CD8-positive, alpha-beta memory T cell (primary cell): ENCODE measurements at regions not wholly inside any gene's neighbourhood (a gene's known extent, or its start where the extent isn't known, plus 50 kb on each side); places are given as distances from the start of the nearest gene placed in this dataset.

Source experiments
- CTCF ChIA-PET: fragments of 350-600 bp; sonication (Branson Sonifier 250); formaldehyde crosslinking; loops from one replicate; lab custom pipeline; 2021; ENCODE audit warnings: antibody characterized with exemption; lab: Charles Lee
- POLR2A ChIA-PET: fragments of 350-600 bp; sonication (Branson Sonifier 250); formaldehyde crosslinking; loops from one replicate; lab custom pipeline; 2021; ENCODE audit warnings: antibody characterized with exemption; lab: Charles Lee
- DNase-seq, 5 donors: peaks; one replicate each; pipeline versions ENCODE4 v3.0.0 to v3.0.0-alpha.2; 2020 to 2022; ENCODE audit warnings: mixed read lengths in 1 of 5
- H3K27ac ChIP-seq: one replicate; pipeline ENCODE4 v1.7.0; 2013; ENCODE audit warnings: low read depth, mild to moderate bottlenecking, low read length, moderate library complexity
- H3K27me3 ChIP-seq: 2 replicates; pipeline ENCODE4 v1.7.0; 2013; ENCODE audit warnings: low read length, mild to moderate bottlenecking; ENCODE audit not compliant: insufficient read depth, poor library complexity, severe bottlenecking
- H3K36me3 ChIP-seq: 2 replicates; pipeline ENCODE4 v1.7.0; 2013; ENCODE audit warnings: mild to moderate bottlenecking, low read length, moderate library complexity; ENCODE audit not compliant: insufficient read depth
- H3K4me1 ChIP-seq: 2 replicates; pipeline ENCODE4 v1.7.0; 2013; ENCODE audit warnings: mild to moderate bottlenecking, low read length, moderate library complexity; ENCODE audit not compliant: insufficient read depth
- H3K4me3 ChIP-seq: 2 replicates; pipeline ENCODE4 v1.7.0; 2013; ENCODE audit warnings: mild to moderate bottlenecking, low read length
- H3K9me3 ChIP-seq: 2 replicates; pipeline ENCODE4 v1.7.0; 2013; ENCODE audit warnings: mild to moderate bottlenecking, low read length
- H3K27ac Mint-ChIP-seq, 8 donors: one replicate each; pipeline ENCODE4 v1.8.0; 2020 to 2021; ENCODE audit warnings: mixed read lengths in 8 of 8, mild to moderate bottlenecking in 6 of 8, inconsistent platforms in 3 of 8, moderate library complexity in 3 of 8
- H3K27me3 Mint-ChIP-seq, 2 donors: one replicate each; pipeline ENCODE4 v1.8.0; 2020 to 2021; ENCODE audit warnings: mixed read lengths in 2 of 2, mild to moderate bottlenecking in 1 of 2, moderate library complexity in 1 of 2
- H3K36me3 Mint-ChIP-seq, 3 donors: one replicate each; pipeline ENCODE4 v1.8.0; 2020 to 2021; ENCODE audit warnings: mixed read lengths in 3 of 3, inconsistent platforms in 1 of 3, mild to moderate bottlenecking in 1 of 3
- H3K4me1 Mint-ChIP-seq, 3 donors: one replicate each; pipeline ENCODE4 v1.8.0; 2020 to 2021; ENCODE audit warnings: mixed read lengths in 3 of 3, inconsistent platforms in 1 of 3, mild to moderate bottlenecking in 1 of 3
- H3K4me3 Mint-ChIP-seq, 7 donors: one replicate each; pipeline ENCODE4 v1.8.0; 2020 to 2021; ENCODE audit warnings: mixed read lengths in 7 of 7, mild to moderate bottlenecking in 6 of 7, moderate library complexity in 4 of 7, inconsistent platforms in 2 of 7
- H3K9me3 Mint-ChIP-seq, 5 donors: one replicate each; pipeline ENCODE4 v1.8.0; 2020 to 2022; ENCODE audit warnings: mixed read lengths in 5 of 5, mild to moderate bottlenecking in 3 of 5, moderate library complexity in 2 of 5, inconsistent platforms in 1 of 5

DNA sequence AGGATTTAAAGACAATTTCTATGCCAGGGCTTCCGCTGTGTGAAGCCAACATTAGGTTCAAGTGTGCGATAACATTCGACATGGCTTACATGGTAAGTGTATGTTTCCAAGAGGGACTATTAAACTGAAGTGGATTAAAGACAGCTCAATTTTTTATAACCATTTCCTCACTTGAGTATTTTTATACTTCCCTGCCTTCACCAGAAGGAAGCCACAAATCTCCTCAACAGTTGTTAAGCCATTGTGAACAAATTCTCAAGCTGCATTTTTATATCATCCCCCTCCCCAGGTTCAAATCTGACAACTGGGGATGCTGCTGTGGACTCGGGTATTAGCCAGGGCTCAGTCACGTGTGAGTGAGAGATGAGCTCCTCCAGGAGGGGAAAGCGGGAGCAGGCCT is 116.3 kb downstream of the RHOU start:
- CTCF ChIA-PET = no interaction called here
- H3K4me1 ChIP-seq = no peaks in the 10 kb centered on the region
- no peak overlapping the region for H3K4me3 ChIP-seq
- Mint-ChIP-seq H3K9me3 (peaks cover 0 to 4% (median 2%) of the 10 kb centered on the region in 5 donors), H3K27ac (no peak overlapping the region), H3K4me1 (no peaks in the 10 kb centered on the region), H3K27me3 (peaks cover 0 to 3% of the 10 kb centered on the region in 2 donors), H3K36me3 (peaks cover 0 to 3% (median 0%) of the 10 kb centered on the region in 3 donors), H3K4me3 (no peak overlapping the region)
- no peaks in the 10 kb centered on the region for H3K9me3 ChIP-seq
- POLR2A ChIA-PET = no interaction called here
- no peaks in the 10 kb centered on the region for H3K36me3 ChIP-seq
- H3K27me3 ChIP-seq = no peaks in the 10 kb centered on the region
- DNase-seq = no peak
- H3K27ac ChIP-seq = no peak overlapping the region

DNA sequence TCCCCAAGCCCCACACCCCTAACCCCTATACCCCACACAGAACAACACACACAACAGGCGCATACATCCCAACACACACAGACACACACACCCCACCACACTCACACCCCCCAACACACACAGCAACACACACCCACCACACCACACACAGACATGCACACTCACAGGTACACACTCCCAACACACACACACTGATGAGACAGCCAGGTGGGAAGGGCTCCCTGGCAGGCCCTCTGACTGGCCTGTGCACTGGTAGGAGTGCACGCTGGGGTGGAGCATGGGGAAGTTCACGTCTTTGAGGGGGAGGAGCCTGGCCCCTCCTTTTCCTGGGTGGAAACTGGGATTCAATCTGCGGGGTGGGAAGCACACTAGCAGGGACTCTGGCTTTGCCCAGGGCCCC is 116.7 kb downstream of the RHOU start:
- CTCF ChIA-PET = no interaction called here
- POLR2A ChIA-PET = interaction anchor here (0.7 kb wide), 1 partner anchor 9 kb away, joined by 4 read pairs; no protein-coding TSS in a partner anchor
- Mint-ChIP-seq H3K36me3 (peaks cover 0 to 3% (median 0%) of the 10 kb centered on the region in 3 donors), H3K4me1 (no peaks in the 10 kb centered on the region), H3K9me3 (peaks cover 0 to 4% (median 2%) of the 10 kb centered on the region in 5 donors), H3K27me3 (peaks cover 0 to 3% of the 10 kb centered on the region in 2 donors), H3K27ac (no peak overlapping the region), H3K4me3 (no peak overlapping the region)
- no peak for DNase-seq
- Histone ChIP-seq H3K36me3 (no peaks in the 10 kb centered on the region), H3K9me3 (no peaks in the 10 kb centered on the region), H3K4me3 (no peak overlapping the region), H3K4me1 (no peaks in the 10 kb centered on the region), H3K27me3 (no peaks in the 10 kb centered on the region), H3K27ac (no peak overlapping the region)

DNA sequence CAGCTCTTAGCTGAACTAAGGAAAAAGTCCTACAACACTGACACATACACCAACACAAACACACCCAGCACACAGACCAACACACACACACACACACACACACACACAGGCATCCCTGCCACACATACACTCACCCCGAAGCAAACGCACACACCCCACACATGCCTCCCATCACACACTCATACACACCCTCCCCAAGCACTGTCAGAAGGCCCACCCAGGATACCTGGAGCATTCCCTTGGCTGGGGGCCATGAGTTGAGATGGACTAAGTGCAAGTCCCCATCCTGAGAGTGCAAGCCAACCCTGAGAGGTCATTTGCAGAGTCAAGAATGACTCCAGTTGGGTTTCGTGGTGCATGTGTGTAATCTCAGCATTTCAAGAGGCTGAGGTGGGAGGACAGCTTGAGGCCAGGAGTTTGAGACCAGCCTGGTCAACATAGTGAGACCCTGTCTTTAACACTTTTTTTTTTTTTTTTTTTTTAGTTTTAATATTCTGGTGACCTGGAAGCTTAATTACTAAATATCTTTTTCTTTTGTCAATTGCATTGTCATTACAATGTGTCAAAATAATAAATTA is 117.3 kb downstream of the RHOU start:
- Histone ChIP-seq H3K36me3 (no peaks in the 10 kb centered on the region), H3K27ac (no peak overlapping the region), H3K4me3 (no peak overlapping the region), H3K27me3 (no peaks in the 10 kb centered on the region), H3K4me1 (no peaks in the 10 kb centered on the region), H3K9me3 (no peaks in the 10 kb centered on the region)
- ChIA-PET POLR2A (interaction anchor here (0.7 kb wide), 1 partner anchor 9 kb away, joined by 4 read pairs; no protein-coding TSS in a partner anchor), CTCF (no interaction called here)
- Mint-ChIP-seq H3K36me3 (peaks cover 0 to 3% (median 0%) of the 10 kb centered on the region in 3 donors), H3K4me3 (no peak overlapping the region), H3K9me3 (peaks cover 0 to 4% (median 2%) of the 10 kb centered on the region in 5 donors), H3K27ac (no peak overlapping the region), H3K27me3 (peaks cover 0 to 3% of the 10 kb centered on the region in 2 donors), H3K4me1 (no peaks in the 10 kb centered on the region)
- no peak for DNase-seq

DNA sequence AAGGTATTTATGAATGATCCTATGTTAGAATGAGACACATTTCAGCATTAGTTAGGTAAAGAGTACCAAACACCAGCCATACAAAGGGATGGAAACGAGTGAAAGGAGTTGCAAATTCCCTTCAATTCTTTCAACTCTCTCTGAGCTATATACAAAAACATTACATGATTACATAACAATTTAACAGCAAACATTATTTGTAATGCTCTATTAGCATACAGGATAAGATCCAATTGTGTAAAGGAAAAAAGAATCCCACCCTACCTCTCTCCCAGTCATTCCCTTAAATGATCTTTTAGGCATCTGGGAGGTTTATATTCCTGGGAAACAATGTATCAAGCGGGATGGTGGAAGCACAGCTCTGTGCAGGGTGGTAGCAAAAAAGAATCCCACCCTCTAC is 117.9 kb downstream of the RHOU start:
- no peak for DNase-seq
- no peaks in the 10 kb centered on the region for H3K4me1 Mint-ChIP-seq
- H3K27me3 Mint-ChIP-seq = peaks cover 0 to 2% of the 10 kb centered on the region in 2 donors
- Histone ChIP-seq H3K4me3 (no peak overlapping the region), H3K4me1 (no peaks in the 10 kb centered on the region), H3K36me3 (no peaks in the 10 kb centered on the region), H3K27ac (no peak overlapping the region), H3K9me3 (no peaks in the 10 kb centered on the region), H3K27me3 (no peaks in the 10 kb centered on the region)
- POLR2A ChIA-PET = no interaction called here
- H3K36me3 Mint-ChIP-seq = peaks cover 0 to 3% (median 0%) of the 10 kb centered on the region in 3 donors
- H3K4me3 Mint-ChIP-seq = no peak overlapping the region
- peaks cover 0 to 4% (median 2%) of the 10 kb centered on the region in 5 donors for H3K9me3 Mint-ChIP-seq
- no peak overlapping the region for H3K27ac Mint-ChIP-seq
- CTCF ChIA-PET = no interaction called here

DNA sequence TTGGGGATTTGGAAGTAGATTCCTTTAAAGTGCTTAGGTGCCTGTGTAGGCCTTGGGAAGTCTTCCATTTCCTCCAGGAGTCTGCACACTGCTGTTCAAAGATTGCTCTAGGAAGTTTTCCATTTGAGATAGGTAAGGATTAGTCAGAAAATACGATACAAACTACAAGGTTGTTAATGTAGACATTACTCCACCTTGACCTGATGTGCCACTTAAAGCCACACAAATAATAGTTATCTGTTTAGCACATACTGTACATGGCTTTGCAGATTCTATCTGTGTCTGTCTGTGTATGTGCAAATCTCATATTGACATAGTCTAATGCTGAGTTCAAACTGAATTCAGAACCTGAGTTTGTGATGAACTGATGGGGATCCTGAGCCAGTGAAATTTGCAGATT is 118.4 kb downstream of the RHOU start:
- ChIA-PET POLR2A (no interaction called here), CTCF (no interaction called here)
- Mint-ChIP-seq H3K4me1 (no peaks in the 10 kb centered on the region), H3K9me3 (peaks cover 0 to 4% (median 2%) of the 10 kb centered on the region in 5 donors), H3K4me3 (no peak overlapping the region), H3K36me3 (peaks cover 0 to 3% (median 0%) of the 10 kb centered on the region in 3 donors), H3K27ac (no peak overlapping the region), H3K27me3 (peaks cover 0 to 1% of the 10 kb centered on the region in 2 donors)
- H3K9me3 ChIP-seq = no peaks in the 10 kb centered on the region
- no peak overlapping the region for H3K4me3 ChIP-seq
- H3K4me1 ChIP-seq = no peaks in the 10 kb centered on the region
- no peaks in the 10 kb centered on the region for H3K27me3 ChIP-seq
- no peaks in the 10 kb centered on the region for H3K36me3 ChIP-seq
- no peak for DNase-seq
- H3K27ac ChIP-seq = no peak overlapping the region

DNA sequence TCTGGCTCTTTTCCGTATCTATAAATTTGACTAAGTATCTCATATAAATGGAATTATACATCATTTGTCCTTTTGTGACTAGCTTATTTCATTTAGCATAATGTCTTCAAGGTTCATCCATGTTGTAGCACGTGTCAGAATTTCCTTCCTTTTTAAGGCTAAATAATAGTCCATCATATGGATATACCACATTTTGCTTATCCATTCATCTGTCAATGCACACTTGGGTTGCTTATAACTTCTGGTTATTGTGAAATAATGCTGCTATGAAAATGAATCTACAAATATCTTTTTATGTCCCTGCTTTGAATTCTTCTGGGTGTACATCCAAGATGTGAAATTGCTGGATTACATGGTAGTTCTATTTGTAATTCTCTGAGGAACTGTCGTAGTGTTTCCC is 119.6 kb downstream of the RHOU start:
- Mint-ChIP-seq H3K27me3 (peaks cover 3 to 6% of the 10 kb centered on the region in 2 donors), H3K27ac (no peak overlapping the region), H3K4me1 (no peaks in the 10 kb centered on the region), H3K4me3 (no peak overlapping the region), H3K36me3 (peaks cover 0 to 8% (median 0%) of the 10 kb centered on the region in 3 donors), H3K9me3 (peaks cover 0 to 4% (median 2%) of the 10 kb centered on the region in 5 donors)
- Histone ChIP-seq H3K4me1 (no peaks in the 10 kb centered on the region), H3K4me3 (no peak overlapping the region), H3K27ac (no peak overlapping the region), H3K36me3 (no peaks in the 10 kb centered on the region), H3K27me3 (no peaks in the 10 kb centered on the region), H3K9me3 (no peaks in the 10 kb centered on the region)
- POLR2A ChIA-PET = no interaction called here
- CTCF ChIA-PET = no interaction called here
- DNase-seq = no peak

DNA sequence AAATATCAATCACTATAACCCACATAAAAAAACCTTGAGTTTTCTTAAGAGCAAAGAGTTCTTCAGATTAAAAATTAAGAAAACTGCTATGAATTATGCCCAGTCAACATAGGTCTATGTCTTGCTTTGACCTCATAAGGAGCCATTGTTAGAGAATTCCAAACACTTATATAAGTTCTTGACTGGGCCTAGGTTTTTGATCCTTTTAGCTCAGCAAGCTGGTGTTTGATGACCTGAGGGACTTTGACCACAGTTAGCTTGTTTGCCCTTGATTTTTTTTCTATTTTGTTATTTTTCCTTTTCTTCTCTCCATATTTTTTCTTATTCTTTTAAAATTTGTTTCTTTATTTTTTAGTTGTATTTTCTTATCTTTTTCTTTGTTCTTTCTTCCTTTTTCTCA is 122.3 kb downstream of the RHOU start:
- H3K27me3 Mint-ChIP-seq = peaks cover 4 to 16% of the 10 kb centered on the region in 2 donors
- H3K27me3 ChIP-seq = no peaks in the 10 kb centered on the region
- H3K4me1 Mint-ChIP-seq = peaks cover 0 to 8% (median 0%) of the 10 kb centered on the region in 3 donors
- POLR2A ChIA-PET = no interaction called here
- no peaks in the 10 kb centered on the region for H3K4me1 ChIP-seq
- H3K9me3 Mint-ChIP-seq = peaks cover 0 to 4% (median 2%) of the 10 kb centered on the region in 5 donors
- H3K27ac Mint-ChIP-seq = peak overlapping the region in 1 of 8 donors; percentile 27
- H3K9me3 ChIP-seq = no peaks in the 10 kb centered on the region
- no peaks in the 10 kb centered on the region for H3K36me3 ChIP-seq
- H3K4me3 ChIP-seq = no peak overlapping the region
- CTCF ChIA-PET = interaction anchor here (1.0 kb wide), 1 partner anchor 66 kb away, joined by 3 read pairs; no protein-coding TSS in a partner anchor
- no peak for DNase-seq
- H3K36me3 Mint-ChIP-seq = peaks cover 0 to 8% (median 0%) of the 10 kb centered on the region in 3 donors
- H3K4me3 Mint-ChIP-seq = no peak overlapping the region
- no peak overlapping the region for H3K27ac ChIP-seq

DNA sequence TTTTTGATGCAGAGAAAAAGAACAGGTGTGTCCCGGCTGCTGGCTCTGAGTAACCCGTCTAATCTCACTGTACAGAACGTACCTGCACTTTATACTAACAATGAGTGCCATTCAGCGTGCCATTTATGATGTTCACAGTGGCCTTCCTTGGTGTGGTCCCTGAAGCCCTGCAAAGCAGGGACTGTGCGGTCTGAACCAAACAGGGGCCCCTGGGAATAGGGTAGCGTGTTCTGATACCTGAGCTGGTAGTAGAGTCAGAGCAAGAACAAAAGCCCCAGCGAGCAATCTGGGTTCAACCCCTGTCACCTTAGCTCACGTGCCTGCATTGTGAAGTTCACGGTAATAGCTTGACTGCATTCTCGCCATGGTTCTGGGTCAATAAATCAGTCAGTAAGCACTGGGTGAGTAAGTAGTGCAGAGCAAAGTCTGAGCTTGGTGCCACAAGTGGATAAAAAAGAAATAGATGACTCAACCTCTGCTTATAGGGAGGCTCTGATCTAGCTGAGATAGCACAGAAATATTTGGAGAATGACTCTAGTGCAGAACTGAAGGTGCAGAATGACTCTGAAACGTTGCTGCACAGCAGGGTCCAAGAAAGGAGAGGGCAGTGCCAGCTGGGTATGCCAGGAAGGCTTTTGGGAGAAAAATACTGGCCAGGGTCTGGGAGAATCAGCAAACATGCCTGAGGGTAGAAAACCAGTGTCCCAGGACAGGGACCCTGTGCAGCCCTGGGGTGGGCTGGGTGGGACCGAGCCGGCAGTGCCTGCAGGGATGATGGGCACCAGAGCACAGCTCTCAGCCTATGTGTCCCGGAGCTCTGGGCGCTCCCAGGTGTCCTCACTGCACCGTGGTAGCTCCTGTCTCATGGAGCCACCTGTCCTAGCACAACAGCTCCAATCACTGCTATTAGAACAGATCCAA is 125.9 kb downstream of the RHOU start:
- Mint-ChIP-seq H3K9me3 (peaks cover 0 to 1% (median 0%) of the 10 kb centered on the region in 5 donors), H3K36me3 (peaks cover 0 to 5% (median 0%) of the 10 kb centered on the region in 3 donors), H3K4me1 (peaks cover 12 to 25% (median 12%) of the 10 kb centered on the region in 3 donors), H3K27me3 (peaks cover 3 to 16% of the 10 kb centered on the region in 2 donors), H3K27ac (no peak overlapping the region), H3K4me3 (peak overlapping the region in 1 of 7 donors; percentile 36)
- H3K27me3 ChIP-seq = no peaks in the 10 kb centered on the region
- H3K27ac ChIP-seq = no peak overlapping the region
- H3K36me3 ChIP-seq = no peaks in the 10 kb centered on the region
- CTCF ChIA-PET = no interaction called here
- peaks cover 17% of the 10 kb centered on the region for H3K4me1 ChIP-seq
- no peak for DNase-seq
- no peaks in the 10 kb centered on the region for H3K9me3 ChIP-seq
- POLR2A ChIA-PET = interaction anchor here (0.5 kb wide), 1 partner anchor 9 kb away, joined by 4 read pairs; no protein-coding TSS in a partner anchor
- H3K4me3 ChIP-seq = no peak overlapping the region
